Neural progenitor cell (in vitro differentiated cells): ENCODE measurements at regions not wholly inside any gene's neighbourhood (a gene's known extent, or its start where the extent isn't known, plus 50 kb on each side); places are given as distances from the start of the nearest gene placed in this dataset.

Experiments
- DNase-seq: peaks from one replicate; pipeline ENCODE4 v3.0.0-alpha.2; 2016; ENCODE audit warnings: low spot score
- H2AFZ ChIP-seq: fragments of 200-600 bp; sonication (generic); replicated peaks from 2 replicates; pipeline ENCODE4 v1.6.1; 2016; ENCODE audit warnings: antibody characterized with exemption
- H3F3A ChIP-seq: fragments of 200-600 bp; sonication (generic); 2 replicates; pipeline ENCODE4 v1.6.1; 2016; ENCODE audit warnings: antibody characterized with exemption, low read depth
- H3K27ac ChIP-seq: fragments of 200-600 bp; sonication (generic); 2 replicates; pipeline ENCODE4 v1.5.1; 2016; ENCODE audit warnings: mild to moderate bottlenecking
- H3K27me3 ChIP-seq: fragments of 200-600 bp; sonication (generic); 2 replicates; pipeline ENCODE4 v1.6.1; 2016; ENCODE audit warnings: mild to moderate bottlenecking, moderate library complexity
- H3K36me3 ChIP-seq: fragments of 200-600 bp; sonication (generic); 2 replicates; pipeline ENCODE4 v1.5.1; 2016
- H3K4me1 ChIP-seq: fragments of 200-600 bp; sonication (generic); 2 replicates; pipeline ENCODE4 v1.6.1; 2016; ENCODE audit warnings: mixed run types
- H3K4me2 ChIP-seq: fragments of 200-600 bp; sonication (generic); 2 replicates; pipeline ENCODE4 v1.6.1; 2016
- H3K4me3 ChIP-seq: fragments of 200-600 bp; sonication (generic); 2 replicates; pipeline ENCODE4 v1.5.1; 2016
- H3K79me2 ChIP-seq: fragments of 200-600 bp; sonication (generic); 2 replicates; pipeline ENCODE4 v1.6.1; 2016; ENCODE audit warnings: low read depth
- H3K9ac ChIP-seq: fragments of 200-600 bp; sonication (generic); 2 replicates; pipeline ENCODE4 v1.6.1; 2016
- H3K9me3 ChIP-seq: fragments of 200-600 bp; sonication (generic); 2 replicates; pipeline ENCODE4 v1.5.1; 2016; ENCODE audit warnings: low read depth
- H4K20me1 ChIP-seq: fragments of 200-600 bp; sonication (generic); 2 replicates; pipeline ENCODE4 v1.6.1; 2016; ENCODE audit warnings: low read depth
- H3K27ac Mint-ChIP-seq: 3 replicates; pipeline ENCODE4 v1.8.0; 2021; ENCODE audit warnings: mixed read lengths
- H3K27me3 Mint-ChIP-seq: 2 replicates; pipeline ENCODE4 v1.8.0; 2022; ENCODE audit warnings: low read depth, mild to moderate bottlenecking, inconsistent platforms, moderate library complexity, mixed read lengths; ENCODE audit not compliant: insufficient read depth
- H3K36me3 Mint-ChIP-seq: 3 replicates; pipeline ENCODE4 v1.8.0; 2021; ENCODE audit warnings: mixed read lengths
- H3K4me1 Mint-ChIP-seq: 3 replicates; pipeline ENCODE4 v1.8.0; 2021; ENCODE audit warnings: mixed read lengths
- H3K4me3 Mint-ChIP-seq: 3 replicates; pipeline ENCODE4 v1.8.0; 2021; ENCODE audit warnings: mild to moderate bottlenecking, moderate library complexity, mixed read lengths
- H3K9me3 Mint-ChIP-seq: 3 replicates; pipeline ENCODE4 v1.8.0; 2020; ENCODE audit warnings: mixed read lengths
- CTCF ChIP-seq: fragments of 200-600 bp; sonication (generic); IDR thresholded peaks from 2 replicates; pipeline ENCODE4 v1.5.1; 2017; ENCODE audit warnings: antibody characterized with exemption, mild to moderate bottlenecking
- EZH2 ChIP-seq: fragments of 200-600 bp; sonication (generic); IDR thresholded peaks from 2 replicates; pipeline ENCODE4 v1.6.1; 2017; ENCODE audit warnings: antibody characterized with exemption, mild to moderate bottlenecking, moderate library complexity
- EZH2phosphoT487 ChIP-seq: fragments of 200-600 bp; sonication (generic); IDR thresholded peaks from 2 replicates; pipeline ENCODE4 v1.6.1; 2017; ENCODE audit warnings: antibody characterized with exemption

- H3K27me3 Mint-ChIP-seq = peaks cover 2% of the 10 kb centered on the region
- Histone ChIP-seq H3F3A (no peaks in the 10 kb centered on the region), H3K27me3 (no peaks in the 10 kb centered on the region), H3K4me3 (no peak overlapping the region), H2AFZ (no peak overlapping the region), H3K4me1 (no peaks in the 10 kb centered on the region), H3K4me2 (no peak overlapping the region), H3K27ac (no peak overlapping the region), H4K20me1 (no peaks in the 10 kb centered on the region), H3K9ac (no peak overlapping the region), H3K36me3 (no peaks in the 10 kb centered on the region), H3K79me2 (no peaks in the 10 kb centered on the region), H3K9me3 (no peaks in the 10 kb centered on the region)
- H3K4me1 Mint-ChIP-seq = peaks cover 14% of the 10 kb centered on the region
- DNase-seq = peak; percentile 43
- no peaks in the 10 kb centered on the region for H3K36me3 Mint-ChIP-seq
- H3K4me3 Mint-ChIP-seq = no peak overlapping the region
- no peaks in the 10 kb centered on the region for H3K9me3 Mint-ChIP-seq
- no peak overlapping the region for H3K27ac Mint-ChIP-seq
- TF ChIP-seq EZH2phosphoT487 (no peak), EZH2 (no peak), CTCF (peak; percentile 42)
Observed at GRCh38 chr12:90010089-90010488, 301.5 kb upstream of the ATP2B1 start.

- Histone ChIP-seq H3K9ac (no peak overlapping the region), H3K36me3 (no peaks in the 10 kb centered on the region), H3K4me2 (no peak overlapping the region), H3F3A (no peaks in the 10 kb centered on the region), H3K4me3 (no peak overlapping the region), H3K4me1 (peaks cover 11% of the 10 kb centered on the region), H3K9me3 (no peaks in the 10 kb centered on the region), H4K20me1 (no peaks in the 10 kb centered on the region), H3K27ac (no peak overlapping the region), H3K27me3 (no peaks in the 10 kb centered on the region), H3K79me2 (no peaks in the 10 kb centered on the region), H2AFZ (no peak overlapping the region)
- peaks cover 16% of the 10 kb centered on the region for H3K4me1 Mint-ChIP-seq
- DNase-seq = no peak
- H3K27me3 Mint-ChIP-seq = peaks cover 2% of the 10 kb centered on the region
- no peaks in the 10 kb centered on the region for H3K9me3 Mint-ChIP-seq
- H3K27ac Mint-ChIP-seq = no peak overlapping the region
- no peak for TF ChIP-seq EZH2phosphoT487
- no peak for TF ChIP-seq EZH2
- no peak for TF ChIP-seq CTCF
- H3K36me3 Mint-ChIP-seq = no peaks in the 10 kb centered on the region
- H3K4me3 Mint-ChIP-seq = no peak overlapping the region
Observed at GRCh38 chr12:90008277-90008676, 299.6 kb upstream of the ATP2B1 start.

- no peak overlapping the region for H3K9ac ChIP-seq
- H3K36me3 ChIP-seq = no peaks in the 10 kb centered on the region
- H3K4me3 ChIP-seq = no peak overlapping the region
- DNase-seq = no peak
- H3K4me2 ChIP-seq = no peak overlapping the region
- H3K36me3 Mint-ChIP-seq = no peaks in the 10 kb centered on the region
- no peaks in the 10 kb centered on the region for H3F3A ChIP-seq
- H3K27ac ChIP-seq = no peak overlapping the region
- H3K27ac Mint-ChIP-seq = no peak overlapping the region
- H3K4me3 Mint-ChIP-seq = no peak overlapping the region
- H3K79me2 ChIP-seq = no peaks in the 10 kb centered on the region
- no peaks in the 10 kb centered on the region for H3K9me3 Mint-ChIP-seq
- H3K4me1 ChIP-seq = peaks cover 11% of the 10 kb centered on the region
- peak overlapping the region; percentile 75 for H2AFZ ChIP-seq
- H4K20me1 ChIP-seq = no peaks in the 10 kb centered on the region
- H3K9me3 ChIP-seq = no peaks in the 10 kb centered on the region
- peaks cover 6% of the 10 kb centered on the region for H3K4me1 Mint-ChIP-seq
- no peaks in the 10 kb centered on the region for H3K27me3 Mint-ChIP-seq
- TF ChIP-seq EZH2phosphoT487 (no peak), CTCF (no peak), EZH2 (no peak)
- no peaks in the 10 kb centered on the region for H3K27me3 ChIP-seq
Observed at GRCh38 chr12:90004319-90005074, 295.9 kb upstream of the ATP2B1 start.
